ENCODE measurements at regions not wholly inside any gene's neighbourhood (a gene's known extent, or its start where the extent isn't known, plus 50 kb on each side); places are given as distances from the start of the nearest gene placed in this dataset.
"Not testable (repeated sequence)": the region's sequence is repeated elsewhere in the genome, so short reads cannot be mapped to it uniquely, and the experiment has no call there.

GRCh38 chr6:3672339-3672738 lies 79.2 kb downstream of the PXDC1 start:
- H3K9me3 Mint-ChIP-seq = peaks cover 14% of the 10 kb centered on the region
- H3K27me3 Mint-ChIP-seq; DNase-seq (ENCODE audit: extremely low spot score, unreplicated experiment); H3K4me3 Mint-ChIP-seq; H3K36me3 Mint-ChIP-seq; H3K4me1 Mint-ChIP-seq (ENCODE audit: unreplicated experiment); H3K27ac Mint-ChIP-seq: not testable (repeated sequence)

- H3K27me3 Mint-ChIP-seq = peaks cover 4% of the 10 kb centered on the region
These were observed 80.1 kb downstream of the PXDC1 start for GRCh38 chr6:3671382-3671781.

DNA sequence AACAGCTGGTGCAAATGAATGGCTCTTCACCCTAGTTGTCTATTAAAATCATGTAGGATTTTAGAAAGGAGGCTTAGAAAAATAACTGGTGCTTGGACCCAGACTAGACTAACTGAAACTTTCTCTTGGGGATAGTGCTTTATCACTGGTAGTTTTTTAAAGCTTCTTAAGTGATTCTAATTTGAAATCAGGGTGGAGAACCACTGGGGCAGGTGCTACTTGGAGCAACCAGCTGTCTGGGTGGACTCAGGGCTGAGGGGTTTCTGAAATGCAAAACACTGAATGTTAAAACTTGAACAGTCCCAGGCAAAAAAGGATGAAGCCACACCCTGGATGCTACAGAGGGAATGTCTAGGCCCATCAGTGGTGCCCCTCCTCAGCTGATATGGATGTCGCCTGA lies 81.2 kb downstream of the PXDC1 start:
- peaks cover 19% of the 10 kb centered on the region for H3K9me3 Mint-ChIP-seq
- DNase-seq (ENCODE audit: extremely low spot score, unreplicated experiment) = no peak
- no peak for TF ChIP-seq CTCF (conservative IDR thresholded peaks at IDR 0.05)
- H3K4me1 Mint-ChIP-seq (ENCODE audit: unreplicated experiment) = peaks cover 3% of the 10 kb centered on the region
- H3K4me3 Mint-ChIP-seq = no peak overlapping the region
- peaks cover 4% of the 10 kb centered on the region for H3K27me3 Mint-ChIP-seq
- no peak overlapping the region for H3K27ac Mint-ChIP-seq
- H3K36me3 Mint-ChIP-seq = peaks cover 4% of the 10 kb centered on the region

More at GRCh38 chr6:3671382-3671781, 80.1 kb downstream of the PXDC1 start:
- Mint-ChIP-seq H3K36me3 (peaks cover 4% of the 10 kb centered on the region), H3K4me1 (ENCODE audit: unreplicated experiment) (no peaks in the 10 kb centered on the region), H3K4me3 (no peak overlapping the region), H3K27ac (no peak overlapping the region), H3K9me3 (peaks cover 19% of the 10 kb centered on the region)
- TF ChIP-seq CTCF (conservative IDR thresholded peaks at IDR 0.05) = no peak
- DNase-seq (ENCODE audit: extremely low spot score, unreplicated experiment) = no peak

DNA sequence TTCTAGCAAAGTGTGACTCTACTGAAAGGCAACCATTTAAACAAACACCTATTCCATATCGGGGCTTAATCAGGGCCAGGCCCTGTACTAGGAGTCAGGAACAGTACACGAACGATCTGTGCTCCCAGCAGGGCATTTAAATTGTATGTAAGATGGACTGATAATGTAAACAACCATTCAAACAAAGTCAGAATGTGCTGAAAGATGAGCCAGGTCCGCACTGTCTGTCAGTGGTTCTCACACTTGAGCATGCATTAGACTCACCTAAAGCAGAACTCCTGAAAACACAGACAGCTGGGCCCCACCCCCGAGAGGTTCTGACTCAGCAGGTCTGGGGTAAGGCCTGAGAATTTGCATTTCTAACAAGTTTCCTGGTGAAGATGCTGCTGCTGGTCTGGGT lies 81.6 kb downstream of the PXDC1 start:
- Mint-ChIP-seq H3K4me1 (ENCODE audit: unreplicated experiment) (peaks cover 7% of the 10 kb centered on the region), H3K27ac (no peak overlapping the region), H3K9me3 (peaks cover 19% of the 10 kb centered on the region), H3K36me3 (peaks cover 4% of the 10 kb centered on the region), H3K4me3 (no peak overlapping the region), H3K27me3 (peaks cover 4% of the 10 kb centered on the region)
- TF ChIP-seq CTCF (conservative IDR thresholded peaks at IDR 0.05) = no peak
- DNase-seq (ENCODE audit: extremely low spot score, unreplicated experiment) = no peak

DNA sequence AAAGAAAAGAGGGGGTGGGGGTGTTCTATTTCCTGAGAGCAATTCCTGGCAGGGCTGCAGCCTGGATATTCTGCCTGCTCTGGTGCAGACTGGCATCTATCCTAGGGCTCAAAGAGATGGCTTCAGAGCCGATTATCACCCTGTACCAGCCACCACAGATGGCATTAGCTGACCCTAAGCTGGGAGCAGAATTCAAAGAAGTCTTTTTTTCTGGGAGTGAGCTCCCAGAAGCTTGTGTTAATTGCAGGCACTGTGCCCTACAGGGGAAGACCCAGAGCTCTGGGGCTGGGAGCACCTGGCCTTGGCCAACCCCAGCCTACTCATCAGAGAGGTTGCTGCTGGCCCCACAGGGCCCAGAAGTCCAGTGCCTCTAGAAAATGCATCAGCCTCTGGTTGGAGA lies 85.9 kb downstream of the PXDC1 start:
- DNase-seq (ENCODE audit: extremely low spot score, unreplicated experiment) = no peak
- Mint-ChIP-seq H3K4me1 (ENCODE audit: unreplicated experiment) (peaks cover 16% of the 10 kb centered on the region), H3K9me3 (peaks cover 10% of the 10 kb centered on the region), H3K27ac (peak overlapping the region; percentile 81), H3K36me3 (peaks cover 4% of the 10 kb centered on the region), H3K27me3 (peaks cover 3% of the 10 kb centered on the region), H3K4me3 (no peak overlapping the region)
- no peak for TF ChIP-seq CTCF (conservative IDR thresholded peaks at IDR 0.05)

DNA sequence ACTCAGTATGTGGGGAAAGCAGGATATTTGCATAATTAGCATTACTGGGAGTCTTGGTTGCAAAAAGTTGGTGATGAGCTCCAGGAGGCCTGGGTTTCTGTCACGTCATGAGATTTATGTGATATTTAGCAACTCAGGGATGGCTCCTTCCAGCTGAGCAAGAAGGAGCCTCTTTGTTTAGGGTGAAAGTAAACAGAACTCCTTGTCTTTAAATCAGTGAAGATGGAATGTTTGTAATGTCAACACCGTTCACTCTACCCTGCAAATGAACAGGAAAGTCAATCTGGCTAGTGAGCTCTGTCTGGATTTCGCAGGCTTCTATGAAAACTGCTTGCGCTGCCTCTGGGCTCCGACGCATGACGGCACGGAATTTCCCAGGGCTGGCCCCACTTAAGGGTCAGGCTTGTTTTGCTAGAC lies 86.9 kb downstream of the PXDC1 start:
- Mint-ChIP-seq H3K27ac (peak overlapping the region; percentile 81), H3K9me3 (peaks cover 10% of the 10 kb centered on the region), H3K4me1 (ENCODE audit: unreplicated experiment) (peaks cover 20% of the 10 kb centered on the region), H3K27me3 (peaks cover 3% of the 10 kb centered on the region), H3K36me3 (peaks cover 4% of the 10 kb centered on the region), H3K4me3 (peak overlapping the region; percentile 67)
- TF ChIP-seq CTCF (conservative IDR thresholded peaks at IDR 0.05) = no peak
- DNase-seq (ENCODE audit: extremely low spot score, unreplicated experiment) = no peak
